Immature natural killer cell (primary cell): ENCODE measurements at regions not wholly inside any gene's neighbourhood (a gene's known extent, or its start where the extent isn't known, plus 50 kb on each side); places are given as distances from the start of the nearest gene placed in this dataset.

Experiments
- DNase-seq, 3 donors: peaks; one replicate each; pipeline ENCODE4 v3.0.0; 2022; ENCODE audit warnings: mixed read lengths in 1 of 3
- H3K27ac Mint-ChIP-seq, 6 donors: one replicate each; pipeline ENCODE4 v1.8.0; 2020; ENCODE audit warnings: mixed read lengths in 6 of 6, mild to moderate bottlenecking in 5 of 6, inconsistent platforms in 4 of 6, moderate library complexity in 3 of 6
- H3K27me3 Mint-ChIP-seq, 3 donors: one replicate each; pipeline ENCODE4 v1.8.0; 2020 to 2021; ENCODE audit warnings: low read depth in 3 of 3, mild to moderate bottlenecking in 3 of 3, mixed read lengths in 3 of 3, moderate library complexity in 3 of 3, inconsistent platforms in 1 of 3
- H3K36me3 Mint-ChIP-seq, 3 donors: one replicate each; pipeline ENCODE4 v1.8.0; 2020; ENCODE audit warnings: mixed read lengths in 3 of 3, inconsistent platforms in 2 of 3, mild to moderate bottlenecking in 2 of 3
- H3K4me1 Mint-ChIP-seq, 2 donors: one replicate each; pipeline ENCODE4 v1.8.0; 2020; ENCODE audit warnings: inconsistent platforms in 2 of 2, mild to moderate bottlenecking in 2 of 2, mixed read lengths in 2 of 2, moderate library complexity in 1 of 2
- H3K4me3 Mint-ChIP-seq, 5 donors: one replicate each; pipeline ENCODE4 v1.8.0; 2020; ENCODE audit warnings: mild to moderate bottlenecking in 5 of 5, mixed read lengths in 5 of 5, inconsistent platforms in 3 of 5, moderate library complexity in 3 of 5
- H3K9me3 Mint-ChIP-seq, 6 donors: one replicate each; pipeline ENCODE4 v1.8.0; 2020; ENCODE audit warnings: mild to moderate bottlenecking in 6 of 6, mixed read lengths in 6 of 6, inconsistent platforms in 4 of 6, moderate library complexity in 3 of 6

GRCh38 chr2:220337611-220338440 is 710.4 kb downstream of the SLC4A3 start:
- H3K27me3 Mint-ChIP-seq: peaks cover 0 to 2% (median 0%) of the 10 kb centered on the region in 3 donors
- DNase-seq: no peak
- H3K27ac Mint-ChIP-seq: no peak overlapping the region
- no peaks in the 10 kb centered on the region for H3K4me1 Mint-ChIP-seq
- H3K4me3 Mint-ChIP-seq: no peak overlapping the region
- no peaks in the 10 kb centered on the region for H3K36me3 Mint-ChIP-seq
- peaks cover 4 to 18% (median 10%) of the 10 kb centered on the region in 6 donors for H3K9me3 Mint-ChIP-seq

GRCh38 chr2:220341014-220341413 is 713.6 kb downstream of the SLC4A3 start:
- Mint-ChIP-seq H3K4me1 (no peaks in the 10 kb centered on the region), H3K9me3 (peaks cover 0 to 4% (median 1%) of the 10 kb centered on the region in 6 donors), H3K27me3 (peaks cover 0 to 2% (median 0%) of the 10 kb centered on the region in 3 donors), H3K27ac (no peak overlapping the region), H3K36me3 (no peaks in the 10 kb centered on the region), H3K4me3 (no peak overlapping the region)
- DNase-seq: no peak

DNA sequence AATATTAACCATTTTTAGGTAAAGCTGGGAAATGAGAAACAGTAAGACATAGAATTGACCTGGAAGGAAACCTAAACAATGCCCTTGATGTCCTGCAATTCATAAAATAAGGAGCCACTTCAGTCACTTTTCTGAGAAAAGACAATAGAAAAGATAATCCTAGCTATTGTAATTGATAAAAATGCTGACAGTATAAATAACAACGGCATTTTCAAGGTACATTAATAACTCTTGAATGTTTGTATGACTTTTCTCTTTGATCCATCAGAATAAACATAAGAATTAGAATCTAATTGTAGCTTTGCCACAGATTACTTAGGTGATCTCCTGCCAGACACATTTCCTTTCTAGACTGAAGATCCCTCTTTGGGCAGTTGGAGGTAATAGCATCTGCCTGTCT is 719.5 kb downstream of the SLC4A3 start:
- H3K27ac Mint-ChIP-seq: no peak overlapping the region
- H3K4me3 Mint-ChIP-seq: no peak overlapping the region
- no peaks in the 10 kb centered on the region for H3K36me3 Mint-ChIP-seq
- H3K4me1 Mint-ChIP-seq: no peaks in the 10 kb centered on the region
- DNase-seq: no peak
- H3K27me3 Mint-ChIP-seq: peaks cover 0 to 2% (median 0%) of the 10 kb centered on the region in 3 donors
- H3K9me3 Mint-ChIP-seq: peaks cover 0 to 22% (median 0%) of the 10 kb centered on the region in 6 donors

DNA sequence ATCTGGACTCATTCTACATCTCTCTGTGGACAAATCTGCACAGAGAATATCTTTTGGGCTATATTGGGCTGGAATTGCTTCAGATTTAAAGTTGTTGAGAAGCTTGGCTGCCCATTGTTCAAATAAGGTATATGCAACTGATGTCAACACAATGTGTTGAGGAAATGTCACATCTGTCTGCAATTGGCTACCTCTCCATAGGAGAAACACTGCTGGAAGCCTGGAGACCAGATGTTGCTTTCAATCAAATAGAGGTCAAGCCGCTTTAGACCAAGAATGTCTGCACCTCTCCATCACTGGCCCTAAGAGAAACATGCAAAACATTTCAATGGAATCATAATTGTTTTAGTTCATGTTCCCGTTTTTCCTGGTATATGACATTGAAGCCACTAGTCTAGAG is 720.2 kb downstream of the SLC4A3 start:
- Mint-ChIP-seq H3K27ac (no peak overlapping the region), H3K4me3 (no peak overlapping the region), H3K4me1 (no peaks in the 10 kb centered on the region), H3K9me3 (peaks cover 0 to 22% (median under 1%) of the 10 kb centered on the region in 6 donors), H3K36me3 (no peaks in the 10 kb centered on the region), H3K27me3 (peaks cover 0 to 2% (median 0%) of the 10 kb centered on the region in 3 donors)
- DNase-seq: no peak

DNA sequence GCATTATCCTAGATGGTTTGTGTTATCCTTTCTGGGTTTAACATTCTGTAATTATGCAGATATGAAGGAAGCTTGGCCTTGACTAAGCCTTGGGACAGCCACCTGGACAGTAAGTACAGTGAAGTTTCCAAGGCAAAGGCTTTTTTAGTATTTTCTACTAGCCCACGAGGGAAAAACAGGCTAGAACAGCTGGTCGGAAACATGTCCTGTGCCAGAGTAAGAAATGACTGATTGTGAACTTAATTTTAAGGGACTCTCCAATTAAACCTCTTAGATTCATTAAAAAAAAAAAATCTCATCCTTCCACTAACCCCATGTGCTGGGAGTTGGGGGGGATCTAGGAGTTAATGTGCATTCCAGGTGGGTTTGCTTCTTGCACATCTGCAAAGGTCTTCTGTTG is 720.8 kb downstream of the SLC4A3 start:
- Mint-ChIP-seq H3K4me3 (no peak overlapping the region), H3K9me3 (peaks cover 0 to 22% (median under 1%) of the 10 kb centered on the region in 6 donors), H3K4me1 (no peaks in the 10 kb centered on the region), H3K36me3 (no peaks in the 10 kb centered on the region), H3K27ac (no peak overlapping the region), H3K27me3 (peaks cover 0 to 2% (median 0%) of the 10 kb centered on the region in 3 donors)
- no peak for DNase-seq

- no peak for DNase-seq
- Mint-ChIP-seq H3K9me3 (peaks cover 0 to 20% (median 3%) of the 10 kb centered on the region in 6 donors), H3K27me3 (peaks cover 0 to 5% (median 0%) of the 10 kb centered on the region in 3 donors), H3K27ac (no peak overlapping the region), H3K36me3 (peaks cover 0 to 3% (median 0%) of the 10 kb centered on the region in 3 donors), H3K4me3 (no peak overlapping the region), H3K4me1 (no peaks in the 10 kb centered on the region)
These were observed 726.5 kb downstream of the SLC4A3 start for GRCh38 chr2:220353897-220354296.

DNA sequence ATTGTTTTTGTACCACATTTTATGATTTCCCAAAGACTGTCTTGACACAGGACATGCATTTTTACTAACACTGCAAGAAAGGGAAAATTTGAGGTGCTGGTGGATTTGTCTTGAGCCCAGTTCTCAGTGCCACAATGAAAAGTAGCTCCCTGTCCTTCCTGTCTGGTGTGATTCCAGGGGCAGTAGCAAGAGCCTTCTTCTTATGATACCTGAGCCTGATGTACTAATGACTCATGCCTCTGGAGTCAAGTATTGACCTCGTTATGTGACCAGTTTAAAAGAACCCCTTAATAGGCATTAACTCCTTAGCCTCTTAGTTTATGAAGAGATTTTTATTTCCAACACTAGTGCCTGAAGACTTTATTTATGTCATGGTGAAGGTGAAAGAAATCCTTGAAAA is 728.6 kb downstream of the SLC4A3 start:
- Mint-ChIP-seq H3K9me3 (peaks cover 0 to 9% (median 4%) of the 10 kb centered on the region in 6 donors), H3K4me3 (no peak overlapping the region), H3K36me3 (peaks cover 0 to 3% (median 0%) of the 10 kb centered on the region in 3 donors), H3K27ac (no peak overlapping the region), H3K4me1 (no peaks in the 10 kb centered on the region), H3K27me3 (peaks cover 0 to 3% (median 0%) of the 10 kb centered on the region in 3 donors)
- DNase-seq: no peak

DNA sequence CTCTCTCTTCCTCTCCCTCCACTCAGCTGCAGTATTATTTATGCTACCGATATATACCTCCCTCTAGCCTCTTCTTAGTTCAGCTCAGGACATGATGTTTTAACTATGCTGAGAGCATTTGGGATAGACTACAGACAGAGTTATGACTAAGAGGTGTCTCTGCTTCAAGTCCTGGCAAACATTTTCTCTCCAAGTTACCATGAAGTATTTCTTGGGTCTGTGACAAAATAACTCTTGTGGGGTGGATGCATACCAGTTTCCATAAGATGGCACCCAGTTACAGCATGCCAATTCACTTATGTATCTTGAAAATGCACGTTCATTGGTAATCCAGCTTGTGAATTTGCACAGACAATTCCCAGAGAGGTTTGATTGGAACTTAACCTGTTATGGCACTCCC is 737.6 kb downstream of the SLC4A3 start:
- Mint-ChIP-seq H3K4me1 (no peaks in the 10 kb centered on the region), H3K27ac (no peak overlapping the region), H3K9me3 (peaks cover 0 to 16% (median 5%) of the 10 kb centered on the region in 6 donors), H3K4me3 (no peak overlapping the region), H3K36me3 (no peaks in the 10 kb centered on the region), H3K27me3 (peaks cover 0 to 2% (median 0%) of the 10 kb centered on the region in 3 donors)
- DNase-seq: no peak

- Mint-ChIP-seq H3K36me3 (no peaks in the 10 kb centered on the region), H3K4me3 (no peak overlapping the region), H3K4me1 (no peaks in the 10 kb centered on the region), H3K27me3 (peaks cover 0 to 2% (median 0%) of the 10 kb centered on the region in 3 donors), H3K27ac (no peak overlapping the region), H3K9me3 (peaks cover under 1 to 16% (median 3%) of the 10 kb centered on the region in 6 donors)
- no peak for DNase-seq
These were observed 739.3 kb downstream of the SLC4A3 start for GRCh38 chr2:220366765-220367164.

DNA sequence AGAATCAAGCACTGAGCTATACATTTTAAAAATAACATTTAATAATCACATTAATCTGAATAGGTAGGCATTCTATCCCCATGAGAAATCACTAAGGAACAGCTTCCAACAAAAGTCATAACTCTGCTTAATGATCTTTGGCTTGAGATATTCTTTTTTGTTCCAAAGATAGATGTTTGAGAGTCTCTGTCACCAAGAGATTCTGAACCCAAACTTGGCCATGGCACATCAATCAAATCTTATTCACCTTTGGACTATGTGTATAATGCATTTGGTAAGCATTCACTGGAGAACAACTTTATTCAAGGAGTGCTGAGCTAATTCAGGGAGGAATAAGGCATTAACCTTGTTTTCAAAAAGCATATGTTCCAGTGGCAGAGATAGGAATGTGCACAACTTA is 743.3 kb downstream of the SLC4A3 start:
- no peak overlapping the region for H3K4me3 Mint-ChIP-seq
- H3K4me1 Mint-ChIP-seq: no peaks in the 10 kb centered on the region
- H3K9me3 Mint-ChIP-seq: peaks cover 0 to 8% (median 3%) of the 10 kb centered on the region in 6 donors
- no peak for DNase-seq
- peaks cover 0 to 1% (median 0%) of the 10 kb centered on the region in 3 donors for H3K27me3 Mint-ChIP-seq
- H3K27ac Mint-ChIP-seq: no peak overlapping the region
- H3K36me3 Mint-ChIP-seq: no peaks in the 10 kb centered on the region

- Mint-ChIP-seq H3K4me3 (no peak overlapping the region), H3K4me1 (no peaks in the 10 kb centered on the region), H3K27ac (no peak overlapping the region), H3K27me3 (peaks cover 0 to 1% (median 0%) of the 10 kb centered on the region in 3 donors), H3K36me3 (no peaks in the 10 kb centered on the region), H3K9me3 (peaks cover 0 to 8% (median 3%) of the 10 kb centered on the region in 6 donors)
- DNase-seq: no peak
These were observed 743.8 kb downstream of the SLC4A3 start for GRCh38 chr2:220371211-220371610.

DNA sequence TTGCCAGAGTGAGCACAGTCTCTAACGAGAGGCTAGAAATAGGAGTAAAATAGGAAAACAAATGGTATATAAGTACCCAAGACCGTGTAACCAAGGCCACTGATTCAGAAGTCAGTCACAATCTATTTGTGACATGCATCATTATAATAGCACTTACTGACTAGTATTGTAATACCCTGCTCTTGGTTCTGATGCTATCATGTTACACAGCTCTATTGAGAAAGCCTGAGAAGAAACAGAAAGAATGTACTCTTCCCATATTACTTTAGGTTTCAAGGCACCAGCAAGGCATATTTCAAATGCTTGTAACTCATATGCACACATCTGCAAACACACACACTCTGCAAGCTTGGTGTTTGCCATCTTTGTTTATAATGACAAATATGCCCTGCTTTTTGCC is 746.4 kb downstream of the SLC4A3 start:
- Mint-ChIP-seq H3K9me3 (peaks cover 0 to 12% (median 3%) of the 10 kb centered on the region in 6 donors), H3K4me3 (no peak overlapping the region), H3K4me1 (no peaks in the 10 kb centered on the region), H3K27ac (no peak overlapping the region), H3K36me3 (no peaks in the 10 kb centered on the region), H3K27me3 (no peaks in the 10 kb centered on the region)
- no peak for DNase-seq

GRCh38 chr2:220374282-220374681 is 746.9 kb downstream of the SLC4A3 start:
- H3K36me3 Mint-ChIP-seq: no peaks in the 10 kb centered on the region
- H3K9me3 Mint-ChIP-seq: peaks cover 0 to 14% (median 4%) of the 10 kb centered on the region in 6 donors
- no peak overlapping the region for H3K4me3 Mint-ChIP-seq
- no peaks in the 10 kb centered on the region for H3K27me3 Mint-ChIP-seq
- no peak overlapping the region for H3K27ac Mint-ChIP-seq
- H3K4me1 Mint-ChIP-seq: no peaks in the 10 kb centered on the region
- DNase-seq: no peak

DNA sequence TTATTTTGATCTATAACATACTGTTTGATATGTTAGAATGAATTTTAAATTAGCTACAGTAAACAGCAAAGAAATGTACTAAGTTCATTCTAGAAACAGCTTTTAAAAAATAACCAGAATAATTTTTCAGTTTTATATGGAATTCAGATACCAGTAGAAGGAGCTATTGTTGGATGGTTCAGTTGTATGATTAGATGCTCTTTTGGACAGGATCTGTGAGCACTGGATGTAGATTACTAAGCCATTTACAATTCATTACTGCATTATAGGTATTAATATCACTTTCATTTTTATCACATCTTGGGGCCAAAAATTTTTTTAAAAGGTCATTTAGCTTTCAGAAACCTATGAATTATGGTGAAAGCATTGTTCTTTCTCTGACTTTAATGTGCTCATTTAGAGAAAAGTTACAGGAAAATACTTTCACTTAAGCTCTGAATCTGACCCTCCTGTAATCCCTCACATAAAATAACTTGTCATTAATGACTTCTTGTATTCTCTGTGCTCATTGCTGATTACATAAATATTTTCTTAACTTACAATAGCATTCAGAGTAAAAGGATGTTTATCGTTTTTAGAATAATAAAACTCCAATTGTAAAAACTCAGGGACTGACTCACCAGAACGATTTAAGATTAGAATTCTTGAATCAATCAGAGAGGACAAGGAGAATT is 750.2 kb downstream of the SLC4A3 start:
- no peak overlapping the region for H3K4me3 Mint-ChIP-seq
- no peaks in the 10 kb centered on the region for H3K4me1 Mint-ChIP-seq
- no peak for DNase-seq
- H3K27me3 Mint-ChIP-seq: no peaks in the 10 kb centered on the region
- H3K27ac Mint-ChIP-seq: no peak overlapping the region
- H3K9me3 Mint-ChIP-seq: peaks cover 5 to 25% (median 10%) of the 10 kb centered on the region in 6 donors
- no peaks in the 10 kb centered on the region for H3K36me3 Mint-ChIP-seq
